ENCODE measurements at regions not wholly inside any gene's neighbourhood (a gene's known extent, or its start where the extent isn't known, plus 50 kb on each side); places are given as distances from the start of the nearest gene placed in this dataset.
"Not testable (repeated sequence)": the region's sequence is repeated elsewhere in the genome, so short reads cannot be mapped to it uniquely, and the experiment has no call there.

- TF ChIP-seq CTCF (IDR thresholded peaks at IDR 0.05) = no peak
- Histone ChIP-seq H3K27ac (no peak overlapping the region), H3K4me1 (no peaks in the 10 kb centered on the region), H3K9me3 (no peaks in the 10 kb centered on the region), H3K27me3 (ENCODE audit: low read depth) (no peaks in the 10 kb centered on the region), H3K4me3 (no peak overlapping the region), H3K36me3 (no peaks in the 10 kb centered on the region)
- intact Hi-C loops (cut with DNase I) = no loop called here
- ATAC-seq = no peak
- DNase-seq = no peak
Observed at GRCh38 chr4:75285837-75286236, 228.4 kb downstream of the RCHY1 start.

GRCh38 chr4:75284831-75285230 is 229.4 kb downstream of the RCHY1 start:
- no peaks in the 10 kb centered on the region for H3K27me3 ChIP-seq (ENCODE audit: low read depth)
- no peaks in the 10 kb centered on the region for H3K4me1 ChIP-seq
- intact Hi-C loops (cut with DNase I) = no loop called here
- ATAC-seq = no peak
- H3K36me3 ChIP-seq = no peaks in the 10 kb centered on the region
- no peak overlapping the region for H3K27ac ChIP-seq
- no peak for DNase-seq
- H3K9me3 ChIP-seq = peaks cover 6% of the 10 kb centered on the region
- H3K4me3 ChIP-seq = no peak overlapping the region
- no peak for TF ChIP-seq CTCF (IDR thresholded peaks at IDR 0.05)

- not testable (repeated sequence) for H3K36me3 ChIP-seq
Observed at GRCh38 chr4:75280461-75280860, 233.7 kb downstream of the RCHY1 start.

GRCh38 chr4:75259306-75259705 is 254.9 kb downstream of the RCHY1 start:
- ATAC-seq (no peak), DNase-seq (no peak)
- no peaks in the 10 kb centered on the region for H3K9me3 ChIP-seq
- H3K36me3 ChIP-seq = no peaks in the 10 kb centered on the region
- no peak for TF ChIP-seq CTCF (IDR thresholded peaks at IDR 0.05)
- intact Hi-C loops (cut with DNase I) = no loop called here
- no peak overlapping the region for H3K27ac ChIP-seq
- no peaks in the 10 kb centered on the region for H3K27me3 ChIP-seq (ENCODE audit: low read depth)
- no peak overlapping the region for H3K4me3 ChIP-seq
- no peaks in the 10 kb centered on the region for H3K4me1 ChIP-seq

More at GRCh38 chr4:75280461-75280860, 233.7 kb downstream of the RCHY1 start:
- H3K27ac ChIP-seq; H3K4me1 ChIP-seq; DNase-seq; H3K9me3 ChIP-seq; intact Hi-C loops (cut with DNase I); H3K27me3 ChIP-seq (ENCODE audit: low read depth); H3K4me3 ChIP-seq; ATAC-seq: not testable (repeated sequence)

- Histone ChIP-seq H3K27me3 (ENCODE audit: low read depth) (no peaks in the 10 kb centered on the region), H3K36me3 (no peaks in the 10 kb centered on the region), H3K4me1 (no peaks in the 10 kb centered on the region), H3K4me3 (no peak overlapping the region), H3K27ac (no peak overlapping the region), H3K9me3 (no peaks in the 10 kb centered on the region)
- ATAC-seq = no peak
- no peak for TF ChIP-seq CTCF (IDR thresholded peaks at IDR 0.05)
- no peak for DNase-seq
- intact Hi-C loops (cut with DNase I) = no loop called here
Observed at GRCh38 chr4:75255261-75255660, 258.9 kb downstream of the RCHY1 start.

- DNase-seq = no peak
- Histone ChIP-seq H3K9me3 (no peaks in the 10 kb centered on the region), H3K27ac (no peak overlapping the region), H3K4me1 (no peaks in the 10 kb centered on the region), H3K36me3 (no peaks in the 10 kb centered on the region), H3K4me3 (no peak overlapping the region), H3K27me3 (ENCODE audit: low read depth) (no peaks in the 10 kb centered on the region)
- intact Hi-C loops (cut with DNase I) = no loop called here
- no peak for TF ChIP-seq CTCF (IDR thresholded peaks at IDR 0.05)
- ATAC-seq = no peak
Observed at GRCh38 chr4:75254745-75255144, 259.5 kb downstream of the RCHY1 start.

- H3K36me3 ChIP-seq; H3K4me1 ChIP-seq; H3K27me3 ChIP-seq (ENCODE audit: low read depth); H3K4me3 ChIP-seq; intact Hi-C loops (cut with DNase I); ATAC-seq; DNase-seq; H3K27ac ChIP-seq; H3K9me3 ChIP-seq: not testable (repeated sequence)
Observed at GRCh38 chr4:75253094-75253493, 261.1 kb downstream of the RCHY1 start.

Data from lower lobe of right lung (tissue), 2 donors.